Chondrocyte (in vitro differentiated cells): ENCODE measurements at regions not wholly inside any gene's neighbourhood (a gene's known extent, or its start where the extent isn't known, plus 50 kb on each side); places are given as distances from the start of the nearest gene placed in this dataset.
A peak's percentile ranks its signal among the peaks of the same experiment; 100 is the strongest.

Experiments
- DNase-seq: peaks from one replicate; pipeline ENCODE4 v3.0.0; 2021; ENCODE audit warnings: mixed read lengths, low spot score
- H3K27ac Mint-ChIP-seq: one replicate; pipeline ENCODE4 v1.8.0; 2021; ENCODE audit warnings: mild to moderate bottlenecking, moderate library complexity, mixed read lengths; ENCODE audit not compliant: unreplicated experiment
- H3K27me3 Mint-ChIP-seq: 2 replicates; pipeline ENCODE4 v1.8.0; 2021; ENCODE audit warnings: low read depth, mixed read lengths
- H3K36me3 Mint-ChIP-seq: 2 replicates; pipeline ENCODE4 v1.8.0; 2021; ENCODE audit warnings: low read depth, mixed read lengths
- H3K4me1 Mint-ChIP-seq: 2 replicates; pipeline ENCODE4 v1.8.0; 2021; ENCODE audit warnings: low read depth, mild to moderate bottlenecking, mixed read lengths
- H3K4me3 Mint-ChIP-seq: one replicate; pipeline ENCODE4 v1.8.0; 2021; ENCODE audit warnings: mild to moderate bottlenecking, moderate library complexity, mixed read lengths; ENCODE audit not compliant: unreplicated experiment
- H3K9me3 Mint-ChIP-seq: 2 replicates; pipeline ENCODE4 v1.8.0; 2021; ENCODE audit warnings: low read depth, mixed read lengths
- TF ChIP-seq, protein P1 (sequence below): fragments of 200-600 bp; sonication (generic); IDR thresholded peaks from 2 replicates; pipeline ENCODE4 v1.5.0; 2021; ENCODE audit warnings: antibody characterized with exemption, mild to moderate bottlenecking, moderate library complexity

DNA sequence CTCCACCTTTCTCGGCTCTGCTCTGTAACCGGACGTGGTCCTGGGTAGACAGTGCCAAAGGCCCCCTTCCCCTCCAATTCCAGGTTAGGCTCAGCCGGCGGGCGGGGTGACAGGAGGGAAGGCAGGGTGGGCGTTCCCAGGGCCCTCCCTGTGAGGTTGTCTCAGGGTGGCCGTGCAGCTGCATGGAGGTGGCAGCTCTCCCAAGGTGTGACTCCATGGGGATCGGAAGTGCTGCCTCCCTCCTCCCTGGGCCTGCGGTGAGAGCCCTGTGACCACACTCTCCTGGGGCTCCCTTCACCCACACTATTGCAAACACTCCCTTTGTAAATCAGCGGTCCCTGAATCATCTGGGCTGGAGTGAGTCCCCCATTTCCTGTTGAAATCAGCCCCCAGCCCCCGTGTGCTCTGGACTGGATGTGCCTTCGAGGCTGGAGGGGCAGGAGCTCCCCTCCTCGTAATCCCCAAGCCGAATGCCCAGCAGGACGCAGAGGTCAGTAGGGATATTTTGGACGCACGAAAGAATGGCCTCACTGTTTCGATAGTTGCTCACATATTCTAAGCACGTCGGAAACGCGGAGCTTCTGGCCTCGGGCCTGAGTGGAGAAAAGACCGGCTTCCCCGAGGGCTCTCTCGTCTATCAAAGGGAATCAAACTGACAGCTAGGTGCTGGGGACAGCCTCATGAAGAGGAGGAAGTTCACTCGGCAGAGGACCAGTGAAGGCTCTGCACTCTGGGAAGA lies 107.6 kb upstream of the COL5A1 start:
- peaks cover 35% of the 10 kb centered on the region for H3K4me1 Mint-ChIP-seq
- peaks cover 4% of the 10 kb centered on the region for H3K36me3 Mint-ChIP-seq
- TF ChIP-seq, protein P1, sequence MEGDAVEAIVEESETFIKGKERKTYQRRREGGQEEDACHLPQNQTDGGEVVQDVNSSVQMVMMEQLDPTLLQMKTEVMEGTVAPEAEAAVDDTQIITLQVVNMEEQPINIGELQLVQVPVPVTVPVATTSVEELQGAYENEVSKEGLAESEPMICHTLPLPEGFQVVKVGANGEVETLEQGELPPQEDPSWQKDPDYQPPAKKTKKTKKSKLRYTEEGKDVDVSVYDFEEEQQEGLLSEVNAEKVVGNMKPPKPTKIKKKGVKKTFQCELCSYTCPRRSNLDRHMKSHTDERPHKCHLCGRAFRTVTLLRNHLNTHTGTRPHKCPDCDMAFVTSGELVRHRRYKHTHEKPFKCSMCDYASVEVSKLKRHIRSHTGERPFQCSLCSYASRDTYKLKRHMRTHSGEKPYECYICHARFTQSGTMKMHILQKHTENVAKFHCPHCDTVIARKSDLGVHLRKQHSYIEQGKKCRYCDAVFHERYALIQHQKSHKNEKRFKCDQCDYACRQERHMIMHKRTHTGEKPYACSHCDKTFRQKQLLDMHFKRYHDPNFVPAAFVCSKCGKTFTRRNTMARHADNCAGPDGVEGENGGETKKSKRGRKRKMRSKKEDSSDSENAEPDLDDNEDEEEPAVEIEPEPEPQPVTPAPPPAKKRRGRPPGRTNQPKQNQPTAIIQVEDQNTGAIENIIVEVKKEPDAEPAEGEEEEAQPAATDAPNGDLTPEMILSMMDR, result no peak
- peak overlapping the region; percentile 6 for H3K4me3 Mint-ChIP-seq
- no peaks in the 10 kb centered on the region for H3K27me3 Mint-ChIP-seq
- peaks cover 13% of the 10 kb centered on the region for H3K9me3 Mint-ChIP-seq
- peak; percentile 65 for DNase-seq
- H3K27ac Mint-ChIP-seq, result peak overlapping the region; percentile 64

DNA sequence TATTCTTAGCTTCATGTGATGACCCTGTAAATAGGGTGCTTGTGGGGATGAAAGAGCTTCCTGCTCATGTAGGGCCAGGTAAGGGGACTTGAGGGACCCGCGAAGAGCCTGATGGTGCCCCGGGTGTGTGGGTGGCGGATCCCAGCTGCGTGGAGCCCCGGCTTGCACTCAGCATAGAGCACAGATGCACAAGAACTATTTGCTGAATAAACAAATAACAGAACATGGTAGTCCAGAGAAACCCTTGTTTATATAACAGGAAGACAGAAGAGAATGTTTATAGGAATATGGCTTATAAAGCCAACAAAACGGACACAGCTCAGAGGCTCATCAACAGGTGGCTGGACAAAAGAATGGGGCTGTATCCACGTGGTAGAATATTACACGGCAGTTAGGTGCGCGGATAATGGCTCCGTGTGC lies 106.9 kb upstream of the COL5A1 start:
- DNase-seq, result peak; percentile 57
- H3K27ac Mint-ChIP-seq, result peak overlapping the region; percentile 64

DNA sequence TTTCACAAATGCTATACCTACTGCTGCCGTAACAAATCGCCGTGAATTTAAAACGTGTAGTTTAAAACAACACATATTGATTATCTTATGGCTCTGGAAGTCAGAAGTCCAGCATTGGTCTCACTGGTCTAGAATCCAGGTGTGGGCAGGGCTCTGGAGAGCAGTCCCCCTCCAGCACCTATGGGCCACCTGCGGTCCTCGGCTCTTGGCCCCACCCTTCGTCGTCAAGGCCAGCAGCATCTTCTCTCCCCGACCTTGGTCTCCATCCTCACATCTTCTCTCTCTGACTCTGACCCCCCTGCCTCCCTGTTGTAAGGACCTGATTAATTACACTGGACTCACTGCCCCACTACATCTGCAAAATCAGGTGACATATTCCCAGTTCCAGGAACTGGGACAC lies 106.4 kb upstream of the COL5A1 start:
- no peak overlapping the region for H3K4me3 Mint-ChIP-seq
- H3K27ac Mint-ChIP-seq, result peak overlapping the region; percentile 90
- peaks cover 10% of the 10 kb centered on the region for H3K9me3 Mint-ChIP-seq
- peaks cover 35% of the 10 kb centered on the region for H3K4me1 Mint-ChIP-seq
- peak; percentile 57 for DNase-seq
- H3K36me3 Mint-ChIP-seq, result peaks cover 4% of the 10 kb centered on the region
- no peaks in the 10 kb centered on the region for H3K27me3 Mint-ChIP-seq
- TF ChIP-seq, protein P1, result no peak

More for the DNA sequence above, 106.9 kb upstream of the COL5A1 start:
- no peaks in the 10 kb centered on the region for H3K27me3 Mint-ChIP-seq
- peaks cover 4% of the 10 kb centered on the region for H3K36me3 Mint-ChIP-seq
- peaks cover 35% of the 10 kb centered on the region for H3K4me1 Mint-ChIP-seq
- H3K9me3 Mint-ChIP-seq, result peaks cover 13% of the 10 kb centered on the region
- TF ChIP-seq, protein P1, result no peak
- H3K4me3 Mint-ChIP-seq, result no peak overlapping the region

DNA sequence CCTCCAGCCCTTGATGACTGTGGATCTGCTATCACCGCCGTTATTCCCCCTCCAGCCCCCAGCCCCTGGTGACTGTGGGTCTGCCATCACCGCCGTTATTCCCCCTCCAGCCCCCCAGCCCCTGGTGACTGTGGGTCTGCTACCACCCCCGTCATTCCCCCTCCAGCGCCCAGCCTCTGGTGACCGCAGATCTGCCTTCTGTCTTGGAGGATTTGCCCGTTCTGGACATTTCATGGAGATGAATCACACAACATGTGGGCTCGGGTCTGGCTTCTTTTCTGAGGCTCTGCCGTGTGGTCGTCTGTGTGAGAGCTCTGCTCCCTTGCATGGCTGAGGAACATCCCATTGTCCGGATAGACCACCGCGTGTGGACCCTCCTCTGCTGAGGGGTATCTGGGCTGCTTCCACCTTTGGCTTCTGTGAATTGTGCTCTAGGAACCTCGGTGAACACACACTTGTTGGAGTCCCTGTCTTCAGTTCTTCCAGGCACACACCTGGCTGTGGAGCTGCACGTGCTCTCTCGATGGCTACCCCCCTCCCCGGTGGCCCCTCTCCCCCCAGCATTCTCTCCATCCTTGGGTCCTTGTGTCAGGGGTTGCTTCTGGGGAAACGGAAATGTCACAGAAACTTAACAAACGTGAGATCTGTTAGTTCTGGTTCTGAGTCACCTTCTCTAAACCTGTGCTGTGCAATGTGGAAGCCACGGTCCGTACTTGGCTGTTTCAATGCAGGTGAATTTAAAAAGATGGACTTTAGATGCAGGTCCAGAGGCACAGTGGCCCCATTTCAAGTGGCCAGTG lies 105.3 kb upstream of the COL5A1 start:
- no peaks in the 10 kb centered on the region for H3K36me3 Mint-ChIP-seq
- peak overlapping the region; percentile 90 for H3K27ac Mint-ChIP-seq
- peaks cover 35% of the 10 kb centered on the region for H3K4me1 Mint-ChIP-seq
- TF ChIP-seq, protein P1, result no peak
- H3K27me3 Mint-ChIP-seq, result no peaks in the 10 kb centered on the region
- DNase-seq, result peak; percentile 72
- H3K9me3 Mint-ChIP-seq, result no peaks in the 10 kb centered on the region
- H3K4me3 Mint-ChIP-seq, result peak overlapping the region; percentile 12

DNA sequence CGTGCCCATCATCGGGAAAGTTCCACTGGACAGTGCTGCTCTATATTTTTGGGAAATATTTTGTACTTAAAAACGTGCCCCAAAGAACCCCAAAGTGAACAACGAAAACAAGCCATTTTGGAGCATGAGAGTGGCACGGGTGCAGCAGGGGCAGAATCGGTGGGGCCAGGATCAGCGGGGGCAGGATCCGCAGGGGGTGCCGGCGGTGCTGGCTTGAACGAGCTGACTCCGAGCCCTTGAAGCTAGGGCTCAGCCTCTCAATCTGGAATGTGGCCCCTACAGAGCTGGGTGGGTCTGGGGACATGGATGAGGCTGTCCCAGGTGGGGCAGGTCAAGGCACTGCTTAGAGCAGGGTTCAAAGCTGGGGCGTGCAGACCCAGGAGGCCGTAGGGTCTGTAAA lies 104.7 kb upstream of the COL5A1 start:
- peak; percentile 42 for DNase-seq
- Mint-ChIP-seq H3K27me3 (no peaks in the 10 kb centered on the region), H3K4me3 (no peak overlapping the region), H3K4me1 (peaks cover 35% of the 10 kb centered on the region), H3K9me3 (no peaks in the 10 kb centered on the region), H3K27ac (peak overlapping the region; percentile 90), H3K36me3 (no peaks in the 10 kb centered on the region)
- TF ChIP-seq, protein P1, result no peak
